ENCODE measurements at regions not wholly inside any gene's neighbourhood (a gene's known extent, or its start where the extent isn't known, plus 50 kb on each side); places are given as distances from the start of the nearest gene placed in this dataset.
"Not testable (repeated sequence)": the region's sequence is repeated elsewhere in the genome, so short reads cannot be mapped to it uniquely, and the experiment has no call there.

DNA sequence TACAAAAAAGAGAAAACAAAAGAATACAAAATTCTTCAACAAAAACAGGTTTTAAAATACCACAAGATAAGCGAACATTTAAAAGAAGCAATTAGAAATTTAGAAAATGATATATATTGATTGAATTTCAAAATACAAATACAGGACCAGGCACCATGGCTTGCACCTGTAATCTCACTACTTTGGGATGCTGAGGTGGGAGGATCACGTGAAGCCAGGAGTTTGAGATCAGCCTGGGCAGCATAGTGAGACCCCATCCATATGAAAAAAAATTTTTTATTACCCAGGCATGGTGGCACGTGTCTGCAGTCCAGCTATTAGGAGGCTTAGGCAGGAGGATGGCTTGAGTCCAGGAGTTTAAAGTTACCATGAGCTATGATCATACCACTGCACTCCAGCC is 109.9 kb upstream of the SLC30A5 start:
- no peak for DNase-seq (ENCODE audit: low spot score)

- DNase-seq (ENCODE audit: low spot score) = no peak
Observed at GRCh38 chr5:68991279-68992084, 102.3 kb upstream of the SLC30A5 start.

- DNase-seq (ENCODE audit: low spot score) = no peak
Observed at GRCh38 chr5:68994645-68995044, 99.2 kb upstream of the SLC30A5 start.

DNA sequence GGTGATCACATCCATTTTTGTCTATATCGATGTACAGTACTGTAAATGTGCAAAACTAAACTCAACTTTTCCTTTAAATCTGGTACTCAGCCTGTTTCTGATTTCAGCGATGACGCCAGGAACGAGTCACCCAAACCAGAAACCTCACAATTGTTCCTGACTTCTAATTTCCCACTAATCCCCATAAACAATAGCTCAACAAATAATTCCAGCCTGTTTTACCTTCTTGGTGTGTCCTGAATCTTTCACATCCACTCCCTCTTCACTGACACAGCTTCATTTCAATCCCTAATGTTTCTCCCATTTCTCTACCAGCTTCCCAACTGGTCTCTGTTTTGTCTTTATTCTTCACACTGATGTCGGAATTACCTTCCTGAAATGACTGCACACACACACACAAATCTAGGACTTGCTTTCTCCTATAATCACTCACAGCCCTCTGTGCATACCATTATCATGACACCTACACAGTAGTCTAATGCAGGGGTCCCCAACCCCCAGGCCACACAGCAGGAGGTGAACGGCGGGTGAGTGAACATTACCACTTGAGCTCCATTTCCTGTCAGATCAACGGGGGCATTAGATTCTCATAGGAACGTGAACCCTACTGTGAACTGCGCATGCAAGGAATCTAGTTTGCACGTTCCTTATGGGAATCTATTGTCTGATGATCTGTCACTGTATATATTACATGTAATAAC is 97.8 kb upstream of the SLC30A5 start:
- no peak for DNase-seq (ENCODE audit: low spot score)

GRCh38 chr5:68999181-68999580 is 94.6 kb upstream of the SLC30A5 start:
- no peak for DNase-seq (ENCODE audit: low spot score)

DNA sequence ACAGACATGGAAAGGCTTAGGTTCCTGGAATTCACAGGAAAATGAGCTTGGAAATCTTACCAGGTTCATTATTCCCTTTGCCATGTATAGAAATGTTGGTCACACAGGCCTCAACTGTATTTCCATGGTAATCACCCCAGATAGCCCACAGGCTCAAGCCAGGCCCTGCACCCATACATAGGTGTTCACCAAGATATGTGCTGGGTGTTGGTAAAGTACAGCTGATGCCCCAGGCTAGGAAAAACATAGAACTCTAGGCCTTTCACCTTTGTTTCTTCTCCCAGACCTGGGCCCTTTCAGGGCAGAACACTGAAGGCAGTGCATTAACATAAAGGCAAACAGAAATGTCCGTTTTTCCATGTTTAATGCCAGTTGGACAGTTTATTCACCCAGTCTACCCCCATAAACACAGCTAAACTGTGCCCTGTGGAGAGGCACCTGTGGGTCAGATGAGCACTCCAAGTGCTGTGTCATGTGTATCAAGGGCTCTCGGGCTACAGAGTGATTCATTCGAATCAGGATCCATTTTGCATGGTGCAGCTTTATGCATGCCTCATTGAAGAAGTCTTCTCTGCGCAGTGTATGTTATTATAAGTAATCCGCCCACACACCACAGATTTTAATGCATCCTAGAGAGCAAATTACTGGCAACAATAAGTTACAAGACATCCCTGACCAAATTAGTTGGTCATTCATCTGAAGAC is 93.4 kb upstream of the SLC30A5 start:
- no peak for DNase-seq (ENCODE audit: low spot score)

DNA sequence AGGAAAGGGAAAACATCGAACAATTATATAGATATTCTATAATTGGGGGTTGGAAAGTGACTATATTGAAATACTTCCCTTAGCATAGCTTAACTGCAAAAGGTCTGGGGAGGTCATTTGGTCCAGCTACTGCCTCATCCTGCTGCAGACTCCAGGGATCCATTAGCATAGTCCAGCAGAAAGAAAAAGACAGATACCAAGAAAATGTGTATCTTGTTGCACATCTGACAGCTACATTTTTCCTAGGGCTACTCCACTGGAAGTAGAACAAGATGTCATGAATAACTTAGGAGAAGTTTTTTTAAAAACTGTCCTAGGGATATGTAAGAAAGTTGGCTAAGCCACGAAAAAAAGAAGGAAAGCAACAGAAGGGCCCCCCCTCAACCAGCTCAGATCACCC is 92.9 kb upstream of the SLC30A5 start:
- no peak for DNase-seq (ENCODE audit: low spot score)

- DNase-seq (ENCODE audit: low spot score) = no peak
Observed at GRCh38 chr5:69001627-69002026, 92.2 kb upstream of the SLC30A5 start.

- DNase-seq (ENCODE audit: low spot score) = no peak
Observed at GRCh38 chr5:69004127-69004526, 89.7 kb upstream of the SLC30A5 start.

- no peak for DNase-seq (ENCODE audit: low spot score)
Observed at GRCh38 chr5:69004676-69005075, 89.1 kb upstream of the SLC30A5 start.

- no peak for DNase-seq (ENCODE audit: low spot score)
Observed at GRCh38 chr5:69006030-69006429, 87.8 kb upstream of the SLC30A5 start.

GRCh38 chr5:69007163-69007562 is 86.7 kb upstream of the SLC30A5 start:
- DNase-seq (ENCODE audit: low spot score) = no peak

GRCh38 chr5:69007726-69008368 is 86.0 kb upstream of the SLC30A5 start:
- DNase-seq (ENCODE audit: low spot score) = peak; percentile 67

DNA sequence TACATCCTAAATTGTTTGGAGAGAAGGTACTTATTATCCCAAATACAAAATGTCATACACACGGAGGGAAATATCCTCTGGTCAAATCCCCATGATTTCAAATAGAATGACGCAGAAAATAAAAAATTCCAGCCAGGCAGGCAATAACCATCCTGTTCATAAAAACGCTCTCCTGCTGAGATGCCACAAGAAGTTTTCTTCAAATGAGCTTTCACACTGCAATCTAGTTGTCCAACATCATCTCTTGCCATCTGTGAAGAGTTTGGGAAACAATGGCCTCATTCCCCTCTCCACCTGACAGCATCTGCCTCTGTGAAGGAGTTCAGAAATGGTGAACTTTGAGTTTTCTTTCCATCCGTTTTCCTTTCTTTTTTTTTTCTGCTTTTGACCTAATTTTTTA is 83.3 kb upstream of the SLC30A5 start:
- no peak for DNase-seq (ENCODE audit: low spot score)

DNA sequence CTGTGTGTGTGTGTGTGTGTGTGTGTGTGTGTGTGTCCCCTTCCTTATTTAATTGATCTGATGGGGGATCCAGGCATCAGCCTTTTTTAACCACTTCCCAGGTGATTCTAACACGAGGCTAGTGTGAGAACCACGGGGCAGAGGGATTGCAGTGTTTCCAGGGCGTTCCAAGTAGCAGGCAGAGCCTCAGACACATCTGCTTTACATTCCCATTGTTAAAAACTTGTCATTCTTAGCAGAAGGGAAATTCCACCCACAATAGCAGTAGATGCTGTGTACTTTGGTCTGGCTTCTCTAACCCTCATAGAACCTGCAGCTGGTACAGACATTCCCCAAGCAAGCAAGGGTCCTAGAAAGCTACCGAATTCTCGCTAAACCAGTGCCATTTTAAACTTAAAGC is 81.9 kb upstream of the SLC30A5 start:
- no peak for DNase-seq (ENCODE audit: low spot score)

DNA sequence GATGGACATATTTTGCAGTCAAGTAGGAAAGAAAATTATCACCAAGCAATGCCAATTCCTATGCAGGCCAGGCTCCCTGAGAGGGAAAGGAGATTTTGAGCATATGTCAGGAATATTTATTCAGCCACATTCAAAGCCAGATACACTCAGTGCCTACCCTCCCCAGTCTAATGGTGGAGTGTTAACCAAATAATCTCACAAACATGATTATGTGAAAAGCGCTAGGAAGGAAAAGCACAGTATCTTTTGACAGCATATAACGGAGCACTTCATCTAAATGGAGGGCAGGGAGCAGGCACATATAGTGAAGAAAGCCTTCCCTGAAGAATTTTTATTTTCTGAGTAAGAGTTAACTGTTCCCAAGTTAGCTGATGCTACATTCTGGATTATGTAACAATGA is 80.3 kb upstream of the SLC30A5 start:
- no peak for DNase-seq (ENCODE audit: low spot score)

- DNase-seq (ENCODE audit: low spot score) = not testable (repeated sequence)
Observed at GRCh38 chr5:69014007-69014406, 79.8 kb upstream of the SLC30A5 start.

- no peak for DNase-seq (ENCODE audit: low spot score)
Observed at GRCh38 chr5:69019668-69020375, 74.0 kb upstream of the SLC30A5 start.

DNA sequence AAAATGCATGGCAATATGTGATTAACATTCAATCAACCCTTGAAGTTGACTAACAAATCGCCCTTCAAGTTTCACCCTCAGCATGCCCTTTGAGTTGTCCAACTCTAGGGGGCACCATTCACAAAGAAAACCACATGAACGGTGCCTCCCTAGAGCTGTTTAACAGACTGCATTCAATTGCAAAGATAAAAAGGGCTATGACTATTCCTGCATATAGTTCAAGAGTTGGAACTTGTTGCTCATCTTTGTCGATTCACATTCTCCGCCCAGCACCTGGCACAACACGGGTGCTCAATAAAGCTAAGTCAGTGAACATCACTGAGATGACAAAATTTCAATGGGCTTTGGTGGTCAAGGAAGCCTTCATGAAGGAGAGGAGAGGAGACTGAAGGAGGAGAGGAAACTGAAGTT is 69.6 kb upstream of the SLC30A5 start:
- peak; percentile 32 for DNase-seq (ENCODE audit: low spot score)

DNA sequence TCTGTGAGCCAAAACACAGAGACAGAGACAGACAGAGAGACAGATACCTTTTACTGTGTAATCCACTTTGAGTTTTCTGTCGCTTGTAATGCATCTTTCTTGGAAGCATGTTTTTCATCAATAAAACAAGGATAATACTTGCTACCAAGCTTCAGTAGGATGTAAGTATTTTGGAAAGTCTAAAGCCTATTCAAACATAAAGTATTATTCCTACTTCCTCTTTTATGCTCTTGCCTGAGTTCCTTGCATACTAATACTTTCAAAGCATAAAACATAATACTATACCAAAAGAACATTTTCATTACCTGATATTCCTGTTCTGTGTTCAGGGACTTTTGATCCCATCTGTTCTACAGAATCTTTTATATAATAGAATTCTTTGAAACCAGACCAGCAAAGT is 64.5 kb upstream of the SLC30A5 start:
- DNase-seq (ENCODE audit: low spot score) = no peak

GRCh38 chr5:69030358-69031062 is 63.3 kb upstream of the SLC30A5 start:
- DNase-seq (ENCODE audit: low spot score) = no peak
